NCI-H1694 treated with DMSO at 0.1 percent for 48 hours (cell line): ENCODE measurements at regions not wholly inside any gene's neighbourhood (a gene's known extent, or its start where the extent isn't known, plus 50 kb on each side); places are given as distances from the start of the nearest gene placed in this dataset.
"Not testable (repeated sequence)": the region's sequence is repeated elsewhere in the genome, so short reads cannot be mapped to it uniquely, and the experiment has no call there.

Experiments
- DNase-seq: peaks from one replicate; lab custom pipeline; 2025; lab: John Stamatoyannopoulos, UW

GRCh38 chr12:131389054-131390013, 321.6 kb upstream of the SFSWAP start:
- no peak for DNase-seq

- DNase-seq: no peak
Observed at GRCh38 chr12:131390412-131391334, 320.2 kb upstream of the SFSWAP start.

- no peak for DNase-seq
Observed at GRCh38 chr12:131391399-131391798, 319.5 kb upstream of the SFSWAP start.

GRCh38 chr12:131394752-131395151, 316.1 kb upstream of the SFSWAP start:
- DNase-seq: not testable (repeated sequence)

GRCh38 chr12:131395209-131395684, 315.6 kb upstream of the SFSWAP start:
- not testable (repeated sequence) for DNase-seq

GRCh38 chr12:131395971-131396573, 314.8 kb upstream of the SFSWAP start:
- no peak for DNase-seq

GRCh38 chr12:131397493-131398181, 313.3 kb upstream of the SFSWAP start:
- no peak for DNase-seq

GRCh38 chr12:131399000-131399399, 311.9 kb upstream of the SFSWAP start:
- DNase-seq: no peak

- DNase-seq: not testable (repeated sequence)
Observed at GRCh38 chr12:131400668-131401294, 310.1 kb upstream of the SFSWAP start.

- not testable (repeated sequence) for DNase-seq
Observed at GRCh38 chr12:131401907-131402633, 308.8 kb upstream of the SFSWAP start.

GRCh38 chr12:131402781-131403396, 308.0 kb upstream of the SFSWAP start:
- no peak for DNase-seq

- no peak for DNase-seq
Observed at GRCh38 chr12:131403676-131404075, 307.2 kb upstream of the SFSWAP start.

GRCh38 chr12:131404705-131405104, 306.2 kb upstream of the SFSWAP start:
- no peak for DNase-seq

GRCh38 chr12:131407221-131408035, 303.5 kb upstream of the SFSWAP start:
- no peak for DNase-seq

GRCh38 chr12:131408036-131408365, 302.9 kb upstream of the SFSWAP start:
- no peak for DNase-seq

- DNase-seq: no peak
Observed at GRCh38 chr12:131408484-131408883, 302.4 kb upstream of the SFSWAP start.

- no peak for DNase-seq
Observed at GRCh38 chr12:131409211-131409610, 301.7 kb upstream of the SFSWAP start.

- DNase-seq: not testable (repeated sequence)
Observed at GRCh38 chr12:131411827-131412226, 299.1 kb upstream of the SFSWAP start.

GRCh38 chr12:131413006-131413405, 297.9 kb upstream of the SFSWAP start:
- DNase-seq: no peak
